Stimulated activated naive CD8-positive, alpha-beta T cell treated with anti-CD3 and anti-CD28 coated beads, Interleukin-15, amount 100 ng/mL, for 72 hours (primary cell): ENCODE measurements at regions not wholly inside any gene's neighbourhood (a gene's known extent, or its start where the extent isn't known, plus 50 kb on each side); places are given as distances from the start of the nearest gene placed in this dataset.

Experiments used
- ATAC-seq: fragments of 150-1000 bp; cut with Tn5 transposase; 2 replicates; pipeline ENCODE4 v1.10.0; 2021; ENCODE audit warnings: mild to moderate bottlenecking, moderate library complexity
- DNase-seq, 2 donors: peaks; one replicate each; pipeline ENCODE4 v3.0.0; 2021 to 2022
- H3K27ac Mint-ChIP-seq, 2 donors: one replicate each; pipeline ENCODE4 v1.8.0; 2022; ENCODE audit warnings: mild to moderate bottlenecking in 2 of 2, mixed read lengths in 2 of 2, moderate library complexity in 2 of 2
- H3K27me3 Mint-ChIP-seq: one replicate; pipeline ENCODE4 v1.8.0; 2022; ENCODE audit warnings: mixed read lengths
- H3K4me1 Mint-ChIP-seq: one replicate; pipeline ENCODE4 v1.8.0; 2022; ENCODE audit warnings: mild to moderate bottlenecking, mixed read lengths
- H3K4me3 Mint-ChIP-seq, 2 donors: one replicate each; pipeline ENCODE4 v1.8.0; 2022; ENCODE audit warnings: mild to moderate bottlenecking in 2 of 2, mixed read lengths in 2 of 2, moderate library complexity in 1 of 2
- H3K9me3 Mint-ChIP-seq, 2 donors: one replicate each; pipeline ENCODE4 v1.8.0; 2022; ENCODE audit warnings: mixed read lengths in 2 of 2

DNA sequence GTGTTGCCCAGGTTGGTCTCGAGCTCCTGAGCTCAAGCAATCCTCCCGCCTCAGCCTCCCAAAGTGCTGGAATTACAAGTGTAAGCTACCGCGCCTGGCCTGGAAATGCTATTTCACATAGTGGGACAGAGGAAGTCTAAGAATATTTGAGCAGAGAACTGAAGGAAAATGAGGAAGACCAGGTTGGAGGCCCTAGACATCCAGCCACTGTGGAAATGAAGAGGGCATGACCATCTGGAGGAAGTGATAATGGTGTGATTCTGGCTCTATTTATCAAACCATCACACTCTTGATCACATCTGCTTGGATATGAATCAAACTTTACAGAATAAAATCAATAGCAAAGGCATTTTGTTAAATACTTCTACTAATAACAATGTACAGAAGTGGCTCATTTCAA lies 65.9 kb upstream of the ARHGEF3 start:
- H3K4me1 Mint-ChIP-seq = peaks cover 78% of the 10 kb centered on the region

DNA sequence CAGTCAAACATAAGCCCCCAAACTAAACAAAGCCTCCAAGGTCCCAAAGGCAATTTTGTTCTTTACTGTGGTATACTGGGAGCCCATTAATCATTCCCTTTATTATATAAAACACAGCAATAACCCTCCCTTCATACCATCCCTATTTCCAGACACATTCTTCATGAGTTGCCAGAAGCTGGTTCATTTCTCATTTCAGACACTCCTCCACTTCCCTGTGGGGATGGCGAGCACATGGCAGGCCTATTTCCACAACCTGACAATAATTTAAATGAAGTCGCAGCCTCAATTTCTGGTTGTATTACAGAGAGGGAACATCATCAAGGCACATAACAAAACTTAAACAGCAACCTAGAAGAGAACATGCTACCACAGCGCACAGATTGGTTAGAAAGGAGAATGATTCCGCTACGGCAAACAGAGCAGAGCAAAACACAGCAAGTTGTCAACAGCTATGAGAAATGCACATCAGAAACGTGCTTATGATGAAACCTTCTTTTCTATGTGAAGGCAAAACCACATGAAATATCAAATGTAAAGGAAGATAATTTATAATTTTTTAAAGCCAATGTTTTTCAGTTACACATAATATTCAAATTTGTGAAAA lies 63.3 kb upstream of the ARHGEF3 start:
- ATAC-seq = no peak
- no peak overlapping the region for H3K4me3 Mint-ChIP-seq
- H3K27ac Mint-ChIP-seq = peak overlapping the region; percentile 15 to 16
- DNase-seq = no peak
- no peaks in the 10 kb centered on the region for H3K27me3 Mint-ChIP-seq
- H3K9me3 Mint-ChIP-seq = peaks cover 0 to 8% of the 10 kb centered on the region in 2 donors
- peaks cover 97% of the 10 kb centered on the region for H3K4me1 Mint-ChIP-seq

More for the DNA sequence above, 65.9 kb upstream of the ARHGEF3 start:
- Mint-ChIP-seq H3K4me3 (no peak overlapping the region), H3K27ac (no peak overlapping the region), H3K9me3 (peaks cover 0 to 8% of the 10 kb centered on the region in 2 donors), H3K27me3 (no peaks in the 10 kb centered on the region)
- no peak for ATAC-seq
- DNase-seq = no peak

GRCh38 chr3:56864090-56864489 lies 62.3 kb upstream of the ARHGEF3 start:
- H3K27me3 Mint-ChIP-seq = no peaks in the 10 kb centered on the region
- ATAC-seq (peak; percentile 84), DNase-seq (peak in 1 of 2 donors; percentile 29)
- H3K4me1 Mint-ChIP-seq = peaks cover 93% of the 10 kb centered on the region
- H3K27ac Mint-ChIP-seq = peak overlapping the region in 1 of 2 donors; percentile 81
- peak overlapping the region; percentile 4 to 24 for H3K4me3 Mint-ChIP-seq
- H3K9me3 Mint-ChIP-seq = peaks cover 0 to 8% of the 10 kb centered on the region in 2 donors

GRCh38 chr3:56862352-56863062 lies 60.8 kb upstream of the ARHGEF3 start:
- peaks cover 0 to 8% of the 10 kb centered on the region in 2 donors for H3K9me3 Mint-ChIP-seq
- DNase-seq (no peak), ATAC-seq (peak; percentile 89)
- peak overlapping the region; percentile 59 to 69 for H3K4me3 Mint-ChIP-seq
- no peaks in the 10 kb centered on the region for H3K27me3 Mint-ChIP-seq
- H3K4me1 Mint-ChIP-seq = peaks cover 85% of the 10 kb centered on the region
- peak overlapping the region in 1 of 2 donors; percentile 29 for H3K27ac Mint-ChIP-seq

- peaks cover 0 to 8% of the 10 kb centered on the region in 2 donors for H3K9me3 Mint-ChIP-seq
- H3K27ac Mint-ChIP-seq = peak overlapping the region in 1 of 2 donors; percentile 67
- H3K4me3 Mint-ChIP-seq = peak overlapping the region in 1 of 2 donors; percentile 0
- H3K4me1 Mint-ChIP-seq = peaks cover 87% of the 10 kb centered on the region
- H3K27me3 Mint-ChIP-seq = no peaks in the 10 kb centered on the region
- DNase-seq (no peak), ATAC-seq (no peak)
These were observed 59.8 kb upstream of the ARHGEF3 start for GRCh38 chr3:56861511-56861910.

DNA sequence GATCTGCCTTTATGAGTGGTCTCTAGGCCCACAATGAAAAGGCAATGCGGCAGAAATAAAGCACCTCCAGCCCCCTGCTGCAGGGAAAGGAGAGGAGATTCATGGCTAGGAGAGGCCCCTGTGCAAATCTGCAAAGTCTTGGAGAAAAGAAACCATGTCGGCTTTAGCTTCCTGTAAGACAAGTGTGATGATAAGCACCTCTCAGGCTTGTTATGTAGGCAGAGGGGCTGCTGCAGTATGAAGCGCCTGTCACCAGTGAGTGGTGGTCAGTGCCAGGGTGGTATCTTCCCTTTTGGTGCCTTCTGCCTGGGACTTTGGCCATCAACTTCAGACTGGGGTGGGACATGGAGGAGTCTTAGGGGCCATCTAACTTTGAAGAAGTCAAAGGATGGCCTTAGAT lies 59.2 kb upstream of the ARHGEF3 start:
- no peak for ATAC-seq

DNA sequence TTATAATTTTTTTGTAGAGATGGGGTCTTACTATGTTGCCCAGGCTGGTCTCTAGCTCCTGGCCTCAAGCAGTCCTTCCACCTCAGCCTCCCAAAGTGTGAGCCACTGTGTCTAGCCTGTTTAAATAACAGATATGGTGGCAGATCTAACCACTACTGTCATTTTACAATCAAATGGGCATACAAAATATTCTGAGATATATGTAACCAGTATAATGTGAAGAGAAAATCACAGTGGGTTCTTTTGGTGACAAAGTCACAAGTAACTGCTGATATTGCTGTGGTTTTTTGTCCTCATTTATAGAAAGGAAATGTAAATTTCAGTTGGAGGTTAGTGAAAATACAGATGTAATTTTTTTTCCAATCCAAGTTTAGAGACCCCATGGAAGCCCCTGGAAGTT lies 58.6 kb upstream of the ARHGEF3 start:
- H3K9me3 Mint-ChIP-seq = peaks cover 0 to 8% of the 10 kb centered on the region in 2 donors
- H3K27ac Mint-ChIP-seq = peak overlapping the region in 1 of 2 donors; percentile 77
- H3K4me1 Mint-ChIP-seq = peaks cover 87% of the 10 kb centered on the region
- ATAC-seq = no peak
- H3K27me3 Mint-ChIP-seq = no peaks in the 10 kb centered on the region
- peak overlapping the region; percentile 9 to 65 for H3K4me3 Mint-ChIP-seq
- DNase-seq = no peak

More for the DNA sequence above, 59.2 kb upstream of the ARHGEF3 start:
- H3K27ac Mint-ChIP-seq = peak overlapping the region in 1 of 2 donors; percentile 77
- peak overlapping the region; percentile 9 to 65 for H3K4me3 Mint-ChIP-seq
- peaks cover 87% of the 10 kb centered on the region for H3K4me1 Mint-ChIP-seq
- H3K9me3 Mint-ChIP-seq = peaks cover 0 to 8% of the 10 kb centered on the region in 2 donors
- H3K27me3 Mint-ChIP-seq = no peaks in the 10 kb centered on the region
- DNase-seq = no peak

DNA sequence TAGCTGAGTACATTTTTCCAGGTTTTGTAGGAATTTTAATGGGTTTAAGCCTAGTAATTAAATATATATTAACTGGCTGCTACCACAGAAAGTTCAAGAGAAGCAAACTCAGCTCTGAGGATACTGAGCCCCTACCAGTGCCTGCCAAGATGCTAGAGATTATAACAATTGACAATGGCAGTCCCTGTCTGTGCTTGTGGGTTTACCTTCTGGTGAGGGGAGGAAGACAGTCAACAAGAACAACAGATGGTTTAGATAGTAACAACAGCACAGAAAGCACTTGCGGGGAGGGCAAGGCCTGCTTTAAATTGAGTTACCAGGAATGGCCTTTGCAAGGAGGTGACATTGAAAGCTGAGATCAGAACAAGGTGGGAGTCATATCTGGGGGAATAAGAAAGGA lies 56.6 kb upstream of the ARHGEF3 start:
- peak overlapping the region in 1 of 2 donors; percentile 8 for H3K27ac Mint-ChIP-seq
- no peak for ATAC-seq
- no peaks in the 10 kb centered on the region for H3K9me3 Mint-ChIP-seq
- DNase-seq = no peak
- H3K4me3 Mint-ChIP-seq = no peak overlapping the region
- peaks cover 75% of the 10 kb centered on the region for H3K4me1 Mint-ChIP-seq
- no peaks in the 10 kb centered on the region for H3K27me3 Mint-ChIP-seq

- ATAC-seq (no peak), DNase-seq (no peak)
- no peak overlapping the region for H3K4me3 Mint-ChIP-seq
- H3K9me3 Mint-ChIP-seq = no peaks in the 10 kb centered on the region
- peaks cover 64% of the 10 kb centered on the region for H3K4me1 Mint-ChIP-seq
- H3K27ac Mint-ChIP-seq = no peak overlapping the region
- no peaks in the 10 kb centered on the region for H3K27me3 Mint-ChIP-seq
These were observed 55.4 kb upstream of the ARHGEF3 start for GRCh38 chr3:56857178-56857577.

GRCh38 chr3:56856752-56857151 lies 55.0 kb upstream of the ARHGEF3 start:
- H3K4me1 Mint-ChIP-seq = peaks cover 60% of the 10 kb centered on the region
- H3K27me3 Mint-ChIP-seq = no peaks in the 10 kb centered on the region
- DNase-seq = no peak
- no peak for ATAC-seq
- no peaks in the 10 kb centered on the region for H3K9me3 Mint-ChIP-seq
- H3K27ac Mint-ChIP-seq = no peak overlapping the region
- no peak overlapping the region for H3K4me3 Mint-ChIP-seq

DNA sequence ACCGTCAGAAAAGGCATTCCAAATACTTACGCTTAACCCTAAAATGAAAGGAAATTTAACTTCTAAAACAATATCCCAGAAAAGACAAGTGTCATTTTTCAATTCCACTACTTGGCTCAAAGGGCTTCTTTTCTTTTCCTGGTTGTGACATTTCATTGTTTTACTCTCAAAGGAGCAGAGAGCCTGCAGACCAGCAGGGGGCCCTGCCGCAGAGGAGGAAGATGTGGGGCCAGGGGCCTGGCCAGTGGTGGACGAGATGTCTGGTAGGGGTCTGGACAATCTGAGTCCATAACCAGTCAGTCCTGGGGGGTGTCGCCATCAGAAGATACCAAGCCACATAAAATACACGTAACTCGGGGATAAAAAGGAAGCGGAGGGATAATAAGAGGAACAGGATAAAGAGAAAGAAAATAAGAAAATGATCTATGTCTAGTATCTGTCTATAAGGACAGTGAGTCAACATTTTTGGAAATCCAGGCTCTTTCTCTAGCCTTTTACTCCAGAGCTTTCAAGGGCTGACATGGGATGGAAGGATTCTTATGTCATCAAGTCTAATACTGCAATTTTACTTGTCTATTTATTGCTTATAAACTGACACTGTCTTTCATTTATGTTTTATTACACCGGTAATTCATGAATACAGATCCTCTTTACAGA lies 54.2 kb upstream of the ARHGEF3 start:
- Mint-ChIP-seq H3K4me1 (peaks cover 56% of the 10 kb centered on the region), H3K9me3 (peaks cover 0 to 3% of the 10 kb centered on the region in 2 donors), H3K27me3 (no peaks in the 10 kb centered on the region), H3K4me3 (peak overlapping the region in 1 of 2 donors; percentile 58), H3K27ac (peak overlapping the region in 1 of 2 donors; percentile 82)
- peak in 1 of 2 donors; percentile 37 for DNase-seq
- ATAC-seq = peak; percentile 58

GRCh38 chr3:56854856-56855611 lies 53.3 kb upstream of the ARHGEF3 start:
- Mint-ChIP-seq H3K9me3 (peaks cover 0 to 4% of the 10 kb centered on the region in 2 donors), H3K27me3 (no peaks in the 10 kb centered on the region), H3K4me3 (no peak overlapping the region), H3K4me1 (peaks cover 48% of the 10 kb centered on the region), H3K27ac (peak overlapping the region in 1 of 2 donors; percentile 3)
- ATAC-seq (no peak), DNase-seq (no peak)

DNA sequence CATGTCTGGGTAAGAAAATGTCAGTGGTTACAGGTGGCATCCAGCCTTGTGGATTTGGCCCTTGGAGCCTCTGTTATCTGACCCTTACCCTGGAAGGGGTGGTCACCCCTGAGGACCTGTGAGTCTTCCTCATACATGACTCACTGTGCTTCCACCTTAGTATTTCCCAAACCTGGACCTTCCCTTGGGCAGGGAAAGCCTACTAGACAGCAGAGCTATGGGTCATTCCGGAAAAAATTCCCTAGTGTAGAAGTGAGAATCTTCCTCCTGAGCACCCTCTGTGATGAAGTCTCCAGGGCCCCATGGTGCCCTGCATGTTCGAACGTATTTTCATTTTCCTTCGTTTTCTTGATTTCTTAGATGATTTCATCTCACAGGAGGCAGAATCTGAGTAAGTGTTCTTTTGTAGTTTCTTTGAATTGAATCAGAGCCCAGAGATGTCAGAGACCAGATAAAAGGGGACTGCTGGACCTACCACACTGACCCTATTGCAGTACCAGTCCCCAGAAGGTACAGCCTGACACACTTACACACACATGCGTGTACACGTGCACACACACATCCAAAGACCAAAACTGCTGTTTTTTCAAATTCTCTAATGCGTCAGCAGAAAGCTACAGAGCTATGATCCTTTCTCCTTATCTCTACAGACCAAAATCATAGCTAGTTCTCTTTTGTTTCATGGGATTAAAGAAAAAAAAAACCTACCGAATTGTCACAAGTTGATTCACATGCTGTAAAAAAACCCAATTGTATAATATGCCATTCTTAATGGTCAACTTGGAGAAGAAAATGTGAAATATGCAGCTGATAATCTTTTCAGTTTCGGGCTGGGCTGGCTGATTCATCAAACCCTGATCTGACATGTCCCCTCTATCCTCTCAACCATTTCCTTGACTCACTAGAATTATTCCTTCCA lies 50.5 kb upstream of the ARHGEF3 start:
- no peak overlapping the region for H3K27ac Mint-ChIP-seq
- DNase-seq = no peak
- no peak overlapping the region for H3K4me3 Mint-ChIP-seq
- ATAC-seq = no peak
- peaks cover 40% of the 10 kb centered on the region for H3K4me1 Mint-ChIP-seq
- H3K9me3 Mint-ChIP-seq = peaks cover 0 to 4% of the 10 kb centered on the region in 2 donors
- H3K27me3 Mint-ChIP-seq = no peaks in the 10 kb centered on the region
